ENCODE measurements at regions not wholly inside any gene's neighbourhood (a gene's known extent, or its start where the extent isn't known, plus 50 kb on each side); places are given as distances from the start of the nearest gene placed in this dataset.

GRCh38 chr22:33144721-33145120 lies 86.5 kb upstream of the SYN3 start:
- Histone ChIP-seq H3K27me3 (ENCODE audit: control insufficient read depth, extremely low read depth, insufficient read depth, low read length) (no peaks in the 10 kb centered on the region), H3K36me3 (ENCODE audit: control insufficient read depth in 2 of 2, extremely low read depth in 1 of 2, insufficient read depth in 2 of 2, low read length in 2 of 2) (no peaks in the 10 kb centered on the region), H3K4me2 (ENCODE audit: control insufficient read depth, extremely low read depth, insufficient read depth, low read depth, low read length) (no peak overlapping the region), H3K4me3 (ENCODE audit: control insufficient read depth in 2 of 3, extremely low read depth in 1 of 3, insufficient read depth in 2 of 3, low read depth in 1 of 3, low read length in 3 of 3) (no peak overlapping the region), H2AFZ (ENCODE audit: control insufficient read depth, low read length) (no peak overlapping the region), H3K4me1 (ENCODE audit: control insufficient read depth, extremely low read depth, insufficient read depth, low read length) (no peaks in the 10 kb centered on the region), H3K9me1 (ENCODE audit: control insufficient read depth, extremely low read depth, insufficient read depth, low read length) (no peaks in the 10 kb centered on the region), H3K27ac (ENCODE audit: control insufficient read depth, insufficient read depth, low read length) (no peak overlapping the region), H3K79me2 (ENCODE audit: control insufficient read depth, insufficient read depth, low read length) (no peaks in the 10 kb centered on the region), H3K9me3 (ENCODE audit: control insufficient read depth, low read depth, low read length) (no peaks in the 10 kb centered on the region), H4K20me1 (ENCODE audit: control insufficient read depth, extremely low read depth, insufficient read depth, low read length) (no peaks in the 10 kb centered on the region), H3K9ac (ENCODE audit: control insufficient read depth, extremely low read depth, insufficient read depth, low read length) (no peak overlapping the region)
- FAIRE-seq (no peak), DNase-seq (ENCODE audit: low read depth, low spot score) (no peak)
- TF ChIP-seq EZH2 (IDR thresholded peaks at IDR 0.05; ENCODE audit: low read length) (no peak), CTCF (optimal IDR thresholded peaks at IDR 0.05 in 1 of 3, IDR thresholded peaks at IDR 0.05 in 1 of 3, conservative IDR thresholded peaks at IDR 0.05 in 1 of 3; ENCODE audit: extremely low read depth in 1 of 3, insufficient read depth in 2 of 3, low read length in 3 of 3) (no peak)
- dilution Hi-C loops (cut with MboI; ENCODE audit: extremely low pct_ligation_motif_present, low sequenced_read_pairs): no loop called here

GRCh38 chr22:33142282-33143055 lies 84.3 kb upstream of the SYN3 start:
- H3K27me3 ChIP-seq (ENCODE audit: control insufficient read depth, extremely low read depth, insufficient read depth, low read length): no peaks in the 10 kb centered on the region
- no peak for FAIRE-seq
- no peak overlapping the region for H3K4me3 ChIP-seq (ENCODE audit: control insufficient read depth in 2 of 3, extremely low read depth in 1 of 3, insufficient read depth in 2 of 3, low read depth in 1 of 3, low read length in 3 of 3)
- TF ChIP-seq EZH2 (IDR thresholded peaks at IDR 0.05; ENCODE audit: low read length) (no peak), CTCF (optimal IDR thresholded peaks at IDR 0.05 in 1 of 3, IDR thresholded peaks at IDR 0.05 in 1 of 3, conservative IDR thresholded peaks at IDR 0.05 in 1 of 3; ENCODE audit: extremely low read depth in 1 of 3, insufficient read depth in 2 of 3, low read length in 3 of 3) (no peak)
- no peak overlapping the region for H3K4me2 ChIP-seq (ENCODE audit: control insufficient read depth, extremely low read depth, insufficient read depth, low read depth, low read length)
- dilution Hi-C loops (cut with MboI; ENCODE audit: extremely low pct_ligation_motif_present, low sequenced_read_pairs): no loop called here
- H2AFZ ChIP-seq (ENCODE audit: control insufficient read depth, low read length): no peak overlapping the region
- H3K36me3 ChIP-seq (ENCODE audit: control insufficient read depth in 2 of 2, extremely low read depth in 1 of 2, insufficient read depth in 2 of 2, low read length in 2 of 2): no peaks in the 10 kb centered on the region
- no peaks in the 10 kb centered on the region for H3K9me1 ChIP-seq (ENCODE audit: control insufficient read depth, extremely low read depth, insufficient read depth, low read length)
- no peak overlapping the region for H3K9ac ChIP-seq (ENCODE audit: control insufficient read depth, extremely low read depth, insufficient read depth, low read length)
- no peaks in the 10 kb centered on the region for H3K79me2 ChIP-seq (ENCODE audit: control insufficient read depth, insufficient read depth, low read length)
- H3K9me3 ChIP-seq (ENCODE audit: control insufficient read depth, low read depth, low read length): no peaks in the 10 kb centered on the region
- no peaks in the 10 kb centered on the region for H4K20me1 ChIP-seq (ENCODE audit: control insufficient read depth, extremely low read depth, insufficient read depth, low read length)
- DNase-seq (ENCODE audit: low read depth, low spot score): no peak
- H3K27ac ChIP-seq (ENCODE audit: control insufficient read depth, insufficient read depth, low read length): no peak overlapping the region
- H3K4me1 ChIP-seq (ENCODE audit: control insufficient read depth, extremely low read depth, insufficient read depth, low read length): no peaks in the 10 kb centered on the region

Measured in keratinocyte (primary cell).